HepG2 (cell line): ENCODE measurements at regions not wholly inside any gene's neighbourhood (a gene's known extent, or its start where the extent isn't known, plus 50 kb on each side); places are given as distances from the start of the nearest gene placed in this dataset.

Source experiments
- ARNT2 ChIP-seq: sonication (generic); formaldehyde crosslinking; IDR thresholded peaks from 2 replicates; pipeline ENCODE4 v1.8.0; 2022; ENCODE audit warnings: mild to moderate bottlenecking, low read depth, missing genetic modification reagents, moderate library complexity
- BHLHE40 ChIP-seq: IDR thresholded peaks from 2 replicates; pipeline ENCODE4 v1.6.1; 2011; ENCODE audit warnings: low read length, improper control_type of control experiment
- KLF13 ChIP-seq: sonication (generic); formaldehyde crosslinking; IDR thresholded peaks from 2 replicates; pipeline ENCODE4 v1.4.0; 2020; ENCODE audit warnings: mild to moderate bottlenecking, missing genetic modification reagents
- NFIB ChIP-seq: sonication (generic); formaldehyde crosslinking; IDR thresholded peaks from 2 replicates; pipeline ENCODE4 v1.9.0; 2021; ENCODE audit warnings: missing genetic modification reagents, mild to moderate bottlenecking, borderline replicate concordance
- PCBP1 ChIP-seq: fragments of 200-400 bp; formaldehyde crosslinking; IDR thresholded peaks from 2 replicates; pipeline ENCODE4 v1.6.1; 2017; ENCODE audit warnings: mild to moderate bottlenecking, low read depth, low read length, borderline replicate concordance
- TBX3 ChIP-seq: fragments of 450-650 bp; IDR thresholded peaks from 2 replicates; pipeline ENCODE4 v1.6.1; 2017; ENCODE audit warnings: antibody characterized with exemption, mild to moderate bottlenecking, inconsistent platforms, borderline replicate concordance
- THAP11 ChIP-seq: IDR thresholded peaks from 2 replicates; pipeline ENCODE4 v1.6.1; 2016; ENCODE audit warnings: missing biosample characterization, missing genetic modification reagents
- ZNF549 ChIP-seq: sonication (generic); formaldehyde crosslinking; IDR thresholded peaks from 2 replicates; pipeline ENCODE4 v1.5.0; 2020; ENCODE audit warnings: missing genetic modification reagents
- ZNF7 ChIP-seq: IDR thresholded peaks from 2 replicates; pipeline ENCODE4 v1.6.1; 2016; ENCODE audit warnings: missing biosample characterization, missing genetic modification reagents
- ZZZ3 ChIP-seq: sonication (generic); formaldehyde crosslinking; IDR thresholded peaks from 2 replicates; pipeline ENCODE4 v1.4.0; 2020; ENCODE audit warnings: missing genetic modification reagents, mild to moderate bottlenecking, borderline replicate concordance
- TF ChIP-seq, protein P1 (sequence below): sonication (generic); formaldehyde crosslinking; IDR thresholded peaks from 2 replicates; pipeline ENCODE4 v1.4.0; 2020; ENCODE audit warnings: missing genetic modification reagents, mild to moderate bottlenecking, borderline replicate concordance
- TF ChIP-seq, protein P2 (sequence below): fragments of 450-650 bp; IDR thresholded peaks from 2 replicates; pipeline ENCODE4 v1.6.1; 2016
- TF ChIP-seq, protein P3 (sequence below): sonication (generic); formaldehyde crosslinking; IDR thresholded peaks from 2 replicates; pipeline ENCODE4 v1.4.0; 2020; ENCODE audit warnings: missing genetic modification reagents
- TF ChIP-seq, protein P4 (sequence below): sonication (generic); formaldehyde crosslinking; IDR thresholded peaks from 2 replicates; pipeline ENCODE4 v1.5.0; 2020; ENCODE audit warnings: mild to moderate bottlenecking, missing genetic modification reagents, borderline replicate concordance

DNA sequence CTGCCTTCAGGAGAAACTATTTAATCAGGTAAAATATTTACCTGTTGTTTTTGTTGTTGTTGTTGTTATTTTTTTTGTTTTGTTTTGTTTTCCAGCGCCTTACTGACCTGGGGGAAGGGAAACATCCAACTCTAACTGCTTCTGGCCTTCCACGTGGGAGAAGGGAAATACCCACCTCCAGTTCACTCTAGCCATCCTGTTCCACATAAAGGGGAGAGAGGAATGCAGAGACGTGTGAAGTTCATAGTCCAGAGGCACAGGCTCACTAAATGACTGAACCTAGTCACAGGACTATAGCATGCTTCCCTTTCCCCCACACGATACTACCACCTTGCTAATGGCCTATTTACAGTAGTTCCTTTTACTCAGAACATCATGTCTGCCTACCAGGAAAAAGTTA, 72.4 kb upstream of the VSTM5 start (continued):
- TF ChIP-seq, protein P1, sequence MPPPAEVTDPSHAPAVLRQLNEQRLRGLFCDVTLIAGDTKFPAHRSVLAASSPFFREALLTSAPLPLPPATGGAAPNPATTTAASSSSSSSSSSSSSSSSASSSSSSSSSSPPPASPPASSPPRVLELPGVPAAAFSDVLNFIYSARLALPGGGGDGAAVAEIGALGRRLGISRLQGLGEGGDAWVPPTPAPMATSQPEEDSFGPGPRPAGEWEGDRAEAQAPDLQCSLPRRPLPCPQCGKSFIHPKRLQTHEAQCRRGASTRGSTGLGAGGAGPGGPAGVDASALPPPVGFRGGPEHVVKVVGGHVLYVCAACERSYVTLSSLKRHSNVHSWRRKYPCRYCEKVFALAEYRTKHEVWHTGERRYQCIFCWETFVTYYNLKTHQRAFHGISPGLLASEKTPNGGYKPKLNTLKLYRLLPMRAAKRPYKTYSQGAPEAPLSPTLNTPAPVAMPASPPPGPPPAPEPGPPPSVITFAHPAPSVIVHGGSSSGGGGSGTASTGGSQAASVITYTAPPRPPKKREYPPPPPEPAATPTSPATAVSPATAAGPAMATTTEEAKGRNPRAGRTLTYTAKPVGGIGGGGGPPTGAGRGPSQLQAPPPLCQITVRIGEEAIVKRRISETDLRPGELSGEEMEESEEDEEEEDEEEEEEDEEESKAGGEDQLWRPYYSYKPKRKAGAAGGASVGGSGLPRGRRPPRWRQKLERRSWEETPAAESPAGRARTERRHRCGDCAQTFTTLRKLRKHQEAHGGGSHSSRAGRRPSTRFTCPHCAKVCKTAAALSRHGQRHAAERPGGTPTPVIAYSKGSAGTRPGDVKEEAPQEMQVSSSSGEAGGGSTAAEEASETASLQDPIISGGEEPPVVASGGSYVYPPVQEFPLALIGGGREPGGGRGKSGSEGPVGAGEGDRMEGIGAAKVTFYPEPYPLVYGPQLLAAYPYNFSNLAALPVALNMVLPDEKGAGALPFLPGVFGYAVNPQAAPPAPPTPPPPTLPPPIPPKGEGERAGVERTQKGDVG (CRISPR knock-in tag) = no peak
- TF ChIP-seq, protein P2, sequence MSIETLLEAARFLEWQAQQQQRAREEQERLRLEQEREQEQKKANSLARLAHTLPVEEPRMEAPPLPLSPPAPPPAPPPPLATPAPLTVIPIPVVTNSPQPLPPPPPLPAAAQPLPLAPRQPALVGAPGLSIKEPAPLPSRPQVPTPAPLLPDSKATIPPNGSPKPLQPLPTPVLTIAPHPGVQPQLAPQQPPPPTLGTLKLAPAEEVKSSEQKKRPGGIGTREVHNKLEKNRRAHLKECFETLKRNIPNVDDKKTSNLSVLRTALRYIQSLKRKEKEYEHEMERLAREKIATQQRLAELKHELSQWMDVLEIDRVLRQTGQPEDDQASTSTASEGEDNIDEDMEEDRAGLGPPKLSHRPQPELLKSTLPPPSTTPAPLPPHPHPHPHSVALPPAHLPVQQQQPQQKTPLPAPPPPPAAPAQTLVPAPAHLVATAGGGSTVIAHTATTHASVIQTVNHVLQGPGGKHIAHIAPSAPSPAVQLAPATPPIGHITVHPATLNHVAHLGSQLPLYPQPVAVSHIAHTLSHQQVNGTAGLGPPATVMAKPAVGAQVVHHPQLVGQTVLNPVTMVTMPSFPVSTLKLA = peak; percentile 40; the same call in 1 of the 2 replicates
- TF ChIP-seq, protein P3, sequence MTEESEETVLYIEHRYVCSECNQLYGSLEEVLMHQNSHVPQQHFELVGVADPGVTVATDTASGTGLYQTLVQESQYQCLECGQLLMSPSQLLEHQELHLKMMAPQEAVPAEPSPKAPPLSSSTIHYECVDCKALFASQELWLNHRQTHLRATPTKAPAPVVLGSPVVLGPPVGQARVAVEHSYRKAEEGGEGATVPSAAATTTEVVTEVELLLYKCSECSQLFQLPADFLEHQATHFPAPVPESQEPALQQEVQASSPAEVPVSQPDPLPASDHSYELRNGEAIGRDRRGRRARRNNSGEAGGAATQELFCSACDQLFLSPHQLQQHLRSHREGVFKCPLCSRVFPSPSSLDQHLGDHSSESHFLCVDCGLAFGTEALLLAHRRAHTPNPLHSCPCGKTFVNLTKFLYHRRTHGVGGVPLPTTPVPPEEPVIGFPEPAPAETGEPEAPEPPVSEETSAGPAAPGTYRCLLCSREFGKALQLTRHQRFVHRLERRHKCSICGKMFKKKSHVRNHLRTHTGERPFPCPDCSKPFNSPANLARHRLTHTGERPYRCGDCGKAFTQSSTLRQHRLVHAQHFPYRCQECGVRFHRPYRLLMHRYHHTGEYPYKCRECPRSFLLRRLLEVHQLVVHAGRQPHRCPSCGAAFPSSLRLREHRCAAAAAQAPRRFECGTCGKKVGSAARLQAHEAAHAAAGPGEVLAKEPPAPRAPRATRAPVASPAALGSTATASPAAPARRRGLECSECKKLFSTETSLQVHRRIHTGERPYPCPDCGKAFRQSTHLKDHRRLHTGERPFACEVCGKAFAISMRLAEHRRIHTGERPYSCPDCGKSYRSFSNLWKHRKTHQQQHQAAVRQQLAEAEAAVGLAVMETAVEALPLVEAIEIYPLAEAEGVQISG = peak; percentile 46; the same call in 1 of the 2 replicates
- no peak for TF ChIP-seq NFIB (CRISPR knock-in tag)
- TF ChIP-seq ARNT2 (CRISPR knock-in tag) = no peak
- TF ChIP-seq PCBP1 = no peak
- TF ChIP-seq ZNF549 (CRISPR knock-in tag) = no peak; the same call in 1 of the 2 replicates
- peak; percentile 60; the same call in 1 of the 2 replicates for TF ChIP-seq BHLHE40
- TF ChIP-seq ZNF7 (CRISPR knock-in tag) = no peak
- 0 out of 2 replicates have a peak, but pooled peaks have one; percentile 26 for TF ChIP-seq THAP11 (CRISPR knock-in tag)
- no peak for TF ChIP-seq ZZZ3 (CRISPR knock-in tag)
- TF ChIP-seq, protein P4, sequence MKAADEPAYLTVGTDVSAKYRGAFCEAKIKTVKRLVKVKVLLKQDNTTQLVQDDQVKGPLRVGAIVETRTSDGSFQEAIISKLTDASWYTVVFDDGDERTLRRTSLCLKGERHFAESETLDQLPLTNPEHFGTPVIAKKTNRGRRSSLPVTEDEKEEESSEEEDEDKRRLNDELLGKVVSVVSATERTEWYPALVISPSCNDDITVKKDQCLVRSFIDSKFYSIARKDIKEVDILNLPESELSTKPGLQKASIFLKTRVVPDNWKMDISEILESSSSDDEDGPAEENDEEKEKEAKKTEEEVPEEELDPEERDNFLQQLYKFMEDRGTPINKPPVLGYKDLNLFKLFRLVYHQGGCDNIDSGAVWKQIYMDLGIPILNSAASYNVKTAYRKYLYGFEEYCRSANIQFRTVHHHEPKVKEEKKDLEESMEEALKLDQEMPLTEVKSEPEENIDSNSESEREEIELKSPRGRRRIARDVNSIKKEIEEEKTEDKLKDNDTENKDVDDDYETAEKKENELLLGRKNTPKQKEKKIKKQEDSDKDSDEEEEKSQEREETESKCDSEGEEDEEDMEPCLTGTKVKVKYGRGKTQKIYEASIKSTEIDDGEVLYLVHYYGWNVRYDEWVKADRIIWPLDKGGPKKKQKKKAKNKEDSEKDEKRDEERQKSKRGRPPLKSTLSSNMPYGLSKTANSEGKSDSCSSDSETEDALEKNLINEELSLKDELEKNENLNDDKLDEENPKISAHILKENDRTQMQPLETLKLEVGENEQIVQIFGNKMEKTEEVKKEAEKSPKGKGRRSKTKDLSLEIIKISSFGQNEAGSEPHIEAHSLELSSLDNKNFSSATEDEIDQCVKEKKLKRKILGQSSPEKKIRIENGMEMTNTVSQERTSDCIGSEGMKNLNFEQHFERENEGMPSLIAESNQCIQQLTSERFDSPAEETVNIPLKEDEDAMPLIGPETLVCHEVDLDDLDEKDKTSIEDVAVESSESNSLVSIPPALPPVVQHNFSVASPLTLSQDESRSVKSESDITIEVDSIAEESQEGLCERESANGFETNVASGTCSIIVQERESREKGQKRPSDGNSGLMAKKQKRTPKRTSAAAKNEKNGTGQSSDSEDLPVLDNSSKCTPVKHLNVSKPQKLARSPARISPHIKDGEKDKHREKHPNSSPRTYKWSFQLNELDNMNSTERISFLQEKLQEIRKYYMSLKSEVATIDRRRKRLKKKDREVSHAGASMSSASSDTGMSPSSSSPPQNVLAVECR (CRISPR knock-in tag) = no peak; the same call in 1 of the 2 replicates
- TF ChIP-seq TBX3 = peak; percentile 95
- TF ChIP-seq KLF13 (CRISPR knock-in tag) = no peak
